K562 (cell line): ENCODE measurements at regions not wholly inside any gene's neighbourhood (a gene's known extent, or its start where the extent isn't known, plus 50 kb on each side); places are given as distances from the start of the nearest gene placed in this dataset.

Experiments used
- ATAC-seq: fragments of 200-7000 bp; cut with Tn5 transposase; 3 replicates; pipeline ENCODE4 v1.9.1; 2020; ENCODE audit warnings: moderate library complexity
- BruUV-seq: library from RNA; stranded (reverse); fragments of 400-500 nt; replicated peaks from 2 replicates; lab custom pipeline; 2021; lab: Mats Ljungman, UMichigan
- CTCF ChIA-PET: fragments of 300-600 bp; formaldehyde crosslinking; extraction: SDS; loops from one replicate; lab custom pipeline; 2021; ENCODE audit warnings: low intra/inter-chr PET ratio; lab: Yijun Ruan, JAX
- POLR2A ChIA-PET: fragments of 300-600, 350-650 bp; sonication (Branson Sonifier 250); formaldehyde crosslinking; extraction: SDS; loops from one replicate; lab custom pipeline; 2021; ENCODE audit warnings: antibody characterized with exemption, inconsistent platforms; lab: Yijun Ruan, JAX
- DNase-seq, 4 experiments: peaks; one replicate each; pipeline versions ENCODE4 v3.0.0 to v3.0.0-alpha.2; 2011 to 2018; ENCODE audit warnings: low spot score in 3 of 4, mixed read lengths in 3 of 4; ENCODE audit errors: extremely low read depth in 1 of 4
- FAIRE-seq: peaks from 2 replicates; lab custom pipeline; 2011; peaks lifted over from hg19 to GRCh38; lab: Jason Lieb, UNC
- H2AFZ ChIP-seq: 2 replicates; pipeline ENCODE4 v1.6.0; 2011; ENCODE audit warnings: low read depth, low read length, control low read depth, inconsistent platforms
- H3K27ac ChIP-seq: fragments of 200-600 bp; 3 replicates; pipeline ENCODE4 v1.8.0; 2011; ENCODE audit warnings: low read depth, mild to moderate bottlenecking, control low read depth, inconsistent platforms, low read length, moderate library complexity, mixed read lengths; ENCODE audit errors: extremely low read depth
- H3K27me3 ChIP-seq, 2 experiments: fragments of 300-600 bp in 1 of 2; 2 replicates in 1 of 2; 3 replicates in 1 of 2; pipeline versions ENCODE4 v1.6.0 to v1.8.0; 2011; ENCODE audit warnings: inconsistent platforms in 2 of 2, low read length in 2 of 2, mild to moderate bottlenecking in 1 of 2, mixed read lengths in 1 of 2, moderate library complexity in 1 of 2; ENCODE audit not compliant: control insufficient read depth in 2 of 2, insufficient read depth in 2 of 2
- H3K36me3 ChIP-seq: fragments of 300-600 bp; 3 replicates; pipeline ENCODE4 v1.8.0; 2011; ENCODE audit warnings: mild to moderate bottlenecking, low read length, inconsistent platforms; ENCODE audit not compliant: control insufficient read depth, insufficient read depth
- H3K4me1 ChIP-seq, 2 experiments: fragments of 200-600 bp in 1 of 2; replicated peaks in 1 of 2; 2 replicates in 1 of 2; 3 replicates in 1 of 2; pipeline versions ENCODE4 v1.5.1 to v1.8.0; 2011; ENCODE audit warnings: inconsistent platforms in 2 of 2, low read length in 2 of 2, mild to moderate bottlenecking in 1 of 2, mixed read lengths in 1 of 2, moderate library complexity in 1 of 2; ENCODE audit not compliant: control insufficient read depth in 2 of 2, insufficient read depth in 2 of 2
- H3K4me2 ChIP-seq: 2 replicates; pipeline ENCODE4 v1.6.1; 2011; ENCODE audit warnings: low read length, control low read depth, inconsistent platforms, mixed read lengths; ENCODE audit not compliant: insufficient read depth
- H3K4me3 ChIP-seq: fragments of 200-600 bp; sonication (generic), shearing (Covaris generic); 2 replicates; pipeline ENCODE4 v1.5.1; 2016; ENCODE audit warnings: control low read depth, inconsistent platforms
- H3K79me2 ChIP-seq: fragments of 200-600 bp; 3 replicates; pipeline ENCODE4 v1.8.0; 2011; ENCODE audit warnings: low read length, inconsistent platforms; ENCODE audit not compliant: control insufficient read depth, insufficient read depth
- H3K9ac ChIP-seq, 2 experiments: 2 replicates each; pipeline versions ENCODE4 v1.6.0 to v1.6.1; 2011; ENCODE audit warnings: low read depth in 2 of 2, low read length in 2 of 2, control low read depth in 1 of 2, inconsistent platforms in 1 of 2, mild to moderate bottlenecking in 1 of 2, mixed read lengths in 1 of 2; ENCODE audit not compliant: insufficient read depth in 1 of 2
- H3K9me1 ChIP-seq: one replicate; pipeline ENCODE4 v1.6.0; 2011; ENCODE audit warnings: inconsistent platforms, mild to moderate bottlenecking, low read length, moderate library complexity; ENCODE audit not compliant: control insufficient read depth, insufficient read depth
- H3K9me3 ChIP-seq: replicated peaks from 2 replicates; pipeline ENCODE4 v1.5.1; 2011; ENCODE audit warnings: low read depth, low read length, inconsistent platforms; ENCODE audit not compliant: control insufficient read depth, insufficient read depth
- H4K20me1 ChIP-seq: replicated peaks from 2 replicates; pipeline ENCODE4 v1.6.1; 2011; ENCODE audit warnings: low read length, inconsistent platforms, mixed read lengths; ENCODE audit not compliant: control insufficient read depth, insufficient read depth
- ATF2 ChIP-seq: sonication (generic); formaldehyde crosslinking; IDR thresholded peaks from 2 replicates; pipeline ENCODE4 v1.8.1; 2022; ENCODE audit warnings: missing genetic modification reagents
- CBX3 ChIP-seq, 2 experiments: IDR thresholded peaks; 1 replicate in 1 of 2; 2 replicates in 1 of 2; pipeline ENCODE4 v1.6.1; 2012; ENCODE audit warnings: inconsistent platforms in 2 of 2, low read length in 2 of 2, borderline replicate concordance in 1 of 2, control low read depth in 1 of 2
- ESRRA ChIP-seq: fragments of 450-650 bp; IDR thresholded peaks from 2 replicates; pipeline ENCODE4 v1.6.1; 2014; ENCODE audit warnings: low read depth, mild to moderate bottlenecking, moderate library complexity, borderline replicate concordance
- LARP7 ChIP-seq: fragments of 450-650 bp; IDR thresholded peaks from 2 replicates; pipeline ENCODE4 v1.6.1; 2016
- MAFG ChIP-seq: fragments of 450-650 bp; conservative IDR thresholded peaks from 2 replicates; pipeline ENCODE4 v1.6.1; 2016; ENCODE audit warnings: missing genetic modification characterization, missing compliant biosample characterization
- NRF1 ChIP-seq, 2 experiments: fragments of 450-650 bp; IDR thresholded peaks in 1 of 2; conservative IDR thresholded peaks in 1 of 2; 2 replicates each; pipeline ENCODE4 v1.6.1; 2014; ENCODE audit warnings: mild to moderate bottlenecking in 2 of 2
- POLR3G ChIP-seq: IDR thresholded peaks from 2 replicates; pipeline ENCODE4 v1.6.1; 2011; ENCODE audit not compliant: insufficient read length, insufficient replicate concordance; ENCODE audit errors: extremely low read depth
- PRMT5 ChIP-seq: sonication (generic); formaldehyde crosslinking; IDR thresholded peaks from 2 replicates; pipeline ENCODE4 v1.5.0; 2020; ENCODE audit warnings: missing genetic modification reagents
- RAD21 ChIP-seq, 2 experiments: fragments of 250-450 bp in 1 of 2; fragments of 450-650 bp in 1 of 2; sonication (Bioruptor Pico) in 1 of 2; formaldehyde crosslinking in 1 of 2; IDR thresholded peaks in 1 of 2; conservative IDR thresholded peaks in 1 of 2; 2 replicates each; pipeline versions ENCODE4 v1.4.0 to v1.8.0; 2020 to 2022; ENCODE audit warnings: mild to moderate bottlenecking in 2 of 2, moderate library complexity in 1 of 2
- SREBF1 ChIP-seq: fragments of 150-350 bp; IDR thresholded peaks from 2 replicates; pipeline ENCODE4 v1.6.1; 2014; ENCODE audit warnings: antibody characterized with exemption, low read depth, low read length, borderline replicate concordance
- STAT5B ChIP-seq: fragments of 250-450 bp; sonication (Bioruptor Pico); IDR thresholded peaks from 2 replicates; pipeline ENCODE4 v1.8.0; 2021; ENCODE audit warnings: mild to moderate bottlenecking, inconsistent platforms
- ZBTB26 ChIP-seq: fragments of 450-650 bp; formaldehyde crosslinking; IDR thresholded peaks from 2 replicates; pipeline ENCODE4 v1.4.0; 2022; ENCODE audit warnings: missing genetic modification characterization
- ZNF512 ChIP-seq: IDR thresholded peaks from 2 replicates; pipeline ENCODE4 v1.6.1; 2016; ENCODE audit warnings: missing genetic modification characterization, missing compliant biosample characterization
- ZNF584 ChIP-seq: fragments of 200-800 bp; sonication (Bioruptor generic); IDR thresholded peaks from 2 replicates; pipeline ENCODE4 v1.6.1; 2016; ENCODE audit warnings: low read depth, mild to moderate bottlenecking, missing genetic modification characterization, missing compliant biosample characterization
- WGBS: fragments of 100-300 bp; shearing (Covaris generic); methylation state at CpG from one replicate; pipeline ENCODE4 v1.1.6; 2016; ENCODE audit warnings: low coverage, mixed read lengths; ENCODE audit not compliant: insufficient coverage; ENCODE audit errors: missing lambda C conversion rate; 5-methylcytosine and 5-hydroxymethylcytosine counted together
- in situ Hi-C: fragments of 300-500 bp; cut with MboI; formaldehyde crosslinking; loops from 4 replicates; pipeline ENCODE4 v1.15.0; 2018; ENCODE audit warnings: inconsistent platforms, mixed read lengths
- intact Hi-C: fragments of 100-400 bp; cut with micrococcal nuclease; formaldehyde crosslinking; loops from 2 replicates; pipeline ENCODE4 v1.14.2; 2022

- no peak overlapping the region for H3K4me2 ChIP-seq
- BruUV-seq, result no TSS peak
- no peaks in the 10 kb centered on the region for H3K27me3 ChIP-seq
- intact Hi-C loops (no loop called here), in situ Hi-C loops (no loop called here)
- POLR2A ChIA-PET, result no interaction called here
- no peaks in the 10 kb centered on the region for H3K9me1 ChIP-seq
- H3K4me1 ChIP-seq, result no peaks in the 10 kb centered on the region
- no peaks in the 10 kb centered on the region for H3K79me2 ChIP-seq
- H3K36me3 ChIP-seq, result no peaks in the 10 kb centered on the region
- 0% methylated on average over 2 of the region's 2 CpGs for WGBS
- no peak overlapping the region for H3K27ac ChIP-seq
- DNase-seq (no peak), ATAC-seq (no peak), FAIRE-seq (no peak)
- no peak overlapping the region for H3K4me3 ChIP-seq
- no peaks in the 10 kb centered on the region for H3K9me3 ChIP-seq
- H2AFZ ChIP-seq, result no peak overlapping the region
- no peaks in the 10 kb centered on the region for H4K20me1 ChIP-seq
- TF ChIP-seq ATF2 (CRISPR knock-in tag), result no peak
- TF ChIP-seq CBX3 (IDR thresholded peaks at IDR 0.05; ENCODE audit: borderline replicate concordance in 1 of 2, low read length in 2 of 2), result no peak
- TF ChIP-seq ZNF584, result no peak
- no peak for TF ChIP-seq POLR3G
- TF ChIP-seq MAFG, result peak; percentile 53; the same call in 1 of the 2 replicates
- no peak overlapping the region for H3K9ac ChIP-seq
- CTCF ChIA-PET, result no interaction called here
Observed at GRCh38 chr1:118360817-118361216, 175.8 kb upstream of the SPAG17 start.

- Histone ChIP-seq H3K79me2 (no peaks in the 10 kb centered on the region), H4K20me1 (no peaks in the 10 kb centered on the region), H3K9ac (no peak overlapping the region), H3K9me1 (no peaks in the 10 kb centered on the region), H3K4me3 (no peak overlapping the region), H3K27ac (no peak overlapping the region), H2AFZ (no peak overlapping the region), H3K27me3 (no peaks in the 10 kb centered on the region), H3K9me3 (no peaks in the 10 kb centered on the region), H3K4me2 (no peak overlapping the region), H3K4me1 (no peaks in the 10 kb centered on the region), H3K36me3 (no peaks in the 10 kb centered on the region)
- no peak for TF ChIP-seq STAT5B (CRISPR knock-in tag)
- TF ChIP-seq NRF1 (conservative IDR thresholded peaks at IDR 0.05 in 1 of 2, IDR thresholded peaks at IDR 0.05 in 1 of 2), result no peak
- TF ChIP-seq ZNF512, result no peak
- TF ChIP-seq PRMT5 (CRISPR knock-in tag), result no peak
- no peak for TF ChIP-seq SREBF1
- no peak for TF ChIP-seq LARP7
- TF ChIP-seq ESRRA, result no peak
- TF ChIP-seq ZBTB26 (CRISPR knock-in tag), result no peak
- no peak for TF ChIP-seq RAD21 (CRISPR knock-in tag; conservative IDR thresholded peaks at IDR 0.05 in 1 of 2, IDR thresholded peaks at IDR 0.05 in 1 of 2)
- FAIRE-seq (no peak), ATAC-seq (no peak), DNase-seq (no peak)
- WGBS, result 0% methylated on average over 3 of the region's 3 CpGs
- intact Hi-C loops (no loop called here), in situ Hi-C loops (no loop called here)
- no TSS peak for BruUV-seq
- ChIA-PET POLR2A (no interaction called here), CTCF (no interaction called here)
Observed at GRCh38 chr1:118346936-118347335, 161.9 kb upstream of the SPAG17 start.
